GM19438 (cell line): ENCODE measurements at regions not wholly inside any gene's neighbourhood (a gene's known extent, or its start where the extent isn't known, plus 50 kb on each side); places are given as distances from the start of the nearest gene placed in this dataset.

Experiments used
- ATAC-seq: cut with Tn5 transposase; IDR thresholded peaks from one replicate; pipeline ENCODE4 v1.9.1; 2021; ENCODE audit warnings: low read depth; ENCODE audit not compliant: unreplicated experiment

- no peak for ATAC-seq
Measured at GRCh38 chr10:108412323-108412722, 1247.8 kb upstream of the SORCS1 start.

DNA sequence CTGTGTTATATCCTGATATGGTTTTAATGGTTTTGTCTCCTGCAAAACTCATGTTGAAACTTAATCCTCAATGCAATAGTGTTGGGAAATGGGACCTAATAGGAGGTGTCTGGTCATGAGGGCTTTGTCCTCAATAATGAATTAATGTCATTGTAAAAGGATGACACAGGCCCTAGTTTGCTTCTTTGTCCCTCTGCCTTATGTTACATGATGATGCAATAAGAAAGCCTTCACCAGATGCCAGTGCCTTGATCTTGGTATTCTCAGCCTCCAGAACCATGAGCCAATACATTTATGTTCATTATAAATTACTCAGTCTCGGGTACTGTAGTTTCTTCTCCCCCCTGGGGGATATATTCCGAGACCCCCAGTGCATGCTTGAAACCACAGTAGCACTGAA, 1247.4 kb upstream of the SORCS1 start:
- ATAC-seq: no peak

- no peak for ATAC-seq
Measured at GRCh38 chr10:108411206-108411605, 1246.7 kb upstream of the SORCS1 start.

DNA sequence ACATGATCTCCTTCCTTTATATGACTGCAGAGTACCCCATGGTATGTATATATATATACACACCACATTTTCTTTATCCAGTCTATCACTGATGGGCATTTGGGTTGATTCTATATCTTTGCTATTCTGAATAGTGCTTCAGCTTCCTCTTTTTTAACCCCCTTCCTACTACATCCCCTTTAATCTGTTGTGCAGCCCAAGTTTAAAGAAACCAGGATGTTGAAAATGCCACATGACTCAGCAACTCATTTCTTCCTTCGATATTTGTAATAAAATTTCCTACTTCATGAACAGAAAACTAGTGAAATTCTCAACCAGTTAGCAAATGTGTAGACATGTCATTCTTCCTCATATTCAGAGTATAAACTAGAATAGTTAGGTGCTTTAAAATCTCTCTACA, 1245.7 kb upstream of the SORCS1 start:
- ATAC-seq: no peak

GRCh38 chr10:108409306-108409705, 1244.8 kb upstream of the SORCS1 start:
- ATAC-seq: no peak

GRCh38 chr10:108404155-108404554, 1239.6 kb upstream of the SORCS1 start:
- ATAC-seq: no peak

- ATAC-seq: no peak
Measured at GRCh38 chr10:108399465-108399864, 1235.0 kb upstream of the SORCS1 start.

DNA sequence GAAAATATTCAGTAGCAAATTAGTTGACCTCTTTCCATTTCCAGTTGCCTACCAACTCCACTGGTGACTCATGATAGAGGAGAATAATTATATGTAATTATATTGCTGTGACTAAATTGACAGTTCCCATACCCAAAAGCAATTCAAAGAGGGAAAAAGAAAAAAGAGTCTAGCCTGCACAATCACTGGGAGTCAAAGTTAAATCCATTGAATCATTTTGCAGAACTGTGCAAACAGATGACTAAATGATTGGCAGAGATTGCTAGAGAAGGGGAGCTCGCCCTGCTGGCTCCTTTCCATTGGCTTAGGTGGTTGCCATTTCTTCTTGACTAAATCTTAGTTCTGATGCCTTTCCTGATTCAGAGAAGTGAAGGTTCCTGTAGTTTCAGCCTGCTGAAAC, 1228.6 kb upstream of the SORCS1 start:
- ATAC-seq: no peak

DNA sequence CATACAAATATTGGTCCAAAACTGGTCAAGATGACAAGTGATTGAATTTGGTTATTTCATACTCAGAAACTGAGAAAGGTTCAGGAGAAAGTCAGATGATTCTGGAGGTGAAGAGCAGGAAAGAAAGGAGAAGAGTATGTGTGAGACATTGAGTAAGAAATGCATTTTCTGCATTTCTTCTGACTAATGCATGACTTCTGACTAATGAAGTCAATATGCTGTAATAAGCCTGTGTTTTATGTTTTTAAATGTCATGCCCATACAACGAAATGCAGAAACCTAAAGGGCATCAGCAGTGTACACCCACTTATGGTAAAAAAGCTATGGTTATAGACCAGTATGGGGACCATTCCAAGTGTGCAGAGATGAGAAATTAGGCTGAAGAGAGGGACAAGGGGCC, 1227.8 kb upstream of the SORCS1 start:
- no peak for ATAC-seq

- no peak for ATAC-seq
Measured at GRCh38 chr10:108388706-108389105, 1224.2 kb upstream of the SORCS1 start.

- ATAC-seq: no peak
Measured at GRCh38 chr10:108385963-108386362, 1221.5 kb upstream of the SORCS1 start.

GRCh38 chr10:108384378-108384777, 1219.9 kb upstream of the SORCS1 start:
- ATAC-seq: no peak

GRCh38 chr10:108378779-108379178, 1214.3 kb upstream of the SORCS1 start:
- no peak for ATAC-seq

DNA sequence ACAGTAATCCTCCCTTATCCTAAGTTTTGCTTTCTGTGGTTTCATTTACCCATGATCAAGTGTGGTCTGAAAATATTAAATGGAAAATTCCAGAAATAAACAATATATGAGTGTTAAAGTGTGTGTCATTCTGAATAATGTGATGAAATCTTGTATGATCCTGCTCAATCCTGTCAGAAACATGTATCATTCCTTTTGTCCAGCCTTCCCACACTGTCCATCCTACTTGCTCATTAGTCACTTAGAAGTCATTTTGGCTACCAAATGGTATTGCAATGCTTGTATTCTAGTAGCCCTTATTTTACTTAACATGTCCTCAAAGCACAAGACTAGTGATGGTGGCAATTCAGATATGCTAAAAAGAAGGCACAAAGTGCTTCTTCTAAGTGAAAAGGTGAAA, 1211.2 kb upstream of the SORCS1 start:
- ATAC-seq: no peak

- ATAC-seq: no peak
Measured at GRCh38 chr10:108374991-108375390, 1210.5 kb upstream of the SORCS1 start.

GRCh38 chr10:108365541-108365940, 1201.0 kb upstream of the SORCS1 start:
- no peak for ATAC-seq

DNA sequence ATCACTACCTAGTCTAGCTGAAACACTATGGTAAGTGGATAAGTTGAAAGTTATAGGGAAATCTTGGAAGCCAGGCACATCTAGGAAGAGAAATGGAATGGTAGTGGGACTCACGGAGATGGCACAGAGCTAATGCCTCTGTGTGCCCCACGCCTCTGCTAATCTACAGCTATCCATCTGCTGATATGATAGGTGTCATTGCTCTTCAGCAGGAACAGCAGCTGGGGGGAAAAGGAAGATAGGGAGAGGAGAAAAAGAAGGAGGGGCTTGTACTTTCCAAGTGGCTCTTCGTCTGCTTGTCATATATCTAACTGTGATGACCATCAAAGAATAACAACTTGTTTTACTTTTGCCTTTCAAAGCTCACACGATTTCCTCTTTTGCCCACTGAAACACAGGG, 1199.1 kb upstream of the SORCS1 start:
- no peak for ATAC-seq

- ATAC-seq: no peak
Measured at GRCh38 chr10:108362961-108363360, 1198.5 kb upstream of the SORCS1 start.

DNA sequence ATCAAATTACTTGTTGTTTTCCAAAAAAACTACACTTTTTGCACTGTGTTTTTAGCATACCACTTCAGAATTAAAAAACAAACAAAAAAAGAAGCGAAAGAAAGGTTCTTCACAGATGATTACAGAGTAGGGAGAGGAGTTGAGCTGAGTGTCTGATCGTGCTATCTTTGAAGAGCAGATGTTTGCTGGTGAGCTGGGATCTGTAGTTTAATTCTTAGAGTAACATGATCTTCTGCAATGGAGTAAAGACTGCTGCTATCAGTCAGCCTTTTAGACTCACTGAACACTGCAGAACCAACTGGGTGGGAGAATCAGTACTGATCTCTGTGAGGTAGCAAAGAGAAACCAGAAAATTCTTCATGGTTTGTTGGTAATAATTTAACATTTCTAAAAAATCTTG, 1197.8 kb upstream of the SORCS1 start:
- no peak for ATAC-seq

GRCh38 chr10:108360187-108360586, 1195.7 kb upstream of the SORCS1 start:
- ATAC-seq: no peak

GRCh38 chr10:108358912-108359311, 1194.4 kb upstream of the SORCS1 start:
- ATAC-seq: no peak

- no peak for ATAC-seq
Measured at GRCh38 chr10:108352771-108353170, 1188.3 kb upstream of the SORCS1 start.

GRCh38 chr10:108348215-108348614, 1183.7 kb upstream of the SORCS1 start:
- ATAC-seq: no peak

GRCh38 chr10:108346066-108346465, 1181.6 kb upstream of the SORCS1 start:
- no peak for ATAC-seq
